Cardiac fibroblast (primary cell): ENCODE measurements at regions not wholly inside any gene's neighbourhood (a gene's known extent, or its start where the extent isn't known, plus 50 kb on each side); places are given as distances from the start of the nearest gene placed in this dataset.

Source experiments
- DNase-seq, 2 donors: peaks; one replicate each; pipeline versions ENCODE4 v3.0.0 to v3.0.0-alpha.2; 2010; ENCODE audit warnings: low read depth in 2 of 2
- H3K4me3 ChIP-seq, 2 donors: replicated peaks in 1 of 2; 1 replicate in 1 of 2; 2 replicates in 1 of 2; pipeline ENCODE4 v1.5.1; 2011; ENCODE audit warnings: low read depth in 2 of 2, low read length in 2 of 2, mild to moderate bottlenecking in 2 of 2, moderate library complexity in 1 of 2
- CTCF ChIP-seq: IDR thresholded peaks from one replicate; pipeline ENCODE4 v1.5.1; 2011; ENCODE audit warnings: low read depth, mild to moderate bottlenecking, low read length, inconsistent platforms

DNA sequence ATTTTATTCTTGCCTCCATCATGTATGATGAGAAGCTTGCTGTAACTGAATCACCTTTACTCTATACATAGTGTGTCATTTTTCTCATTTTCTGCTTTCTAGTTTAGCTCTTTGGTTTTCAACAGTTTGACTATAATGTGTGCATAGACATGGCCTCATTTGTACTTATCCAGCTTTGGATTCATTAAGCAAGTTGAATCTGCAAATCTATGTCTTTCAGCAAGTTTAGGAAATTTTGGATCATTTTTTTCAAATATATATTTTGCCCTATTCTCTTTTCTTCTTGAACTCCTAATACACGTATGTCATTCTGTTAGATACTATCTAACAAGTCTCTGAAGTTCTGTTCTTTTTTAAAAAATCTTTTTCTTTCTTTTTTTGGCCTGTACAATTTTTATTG is 57.8 kb downstream of the PRLHR start:
- no peak overlapping the region for H3K4me3 ChIP-seq
- DNase-seq: no peak
- no peak for TF ChIP-seq CTCF

DNA sequence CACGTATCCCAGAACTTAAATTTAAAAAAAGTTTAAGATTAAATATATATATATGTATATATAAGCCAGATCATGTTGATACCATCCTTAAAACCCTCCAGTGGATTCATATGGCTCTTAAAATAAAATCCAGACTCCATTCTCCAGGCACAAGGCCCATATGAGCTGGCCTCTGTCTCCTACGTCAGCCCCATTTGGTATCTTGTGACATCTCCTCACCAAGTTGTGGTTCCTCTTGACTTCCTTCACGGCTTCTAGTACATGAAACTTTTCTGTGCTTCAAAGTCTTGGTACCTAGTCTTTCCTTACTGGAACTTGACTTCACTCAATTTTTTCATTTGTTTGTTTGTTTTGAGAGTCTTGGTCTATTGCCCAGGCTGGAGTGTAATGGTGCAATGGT is 61.3 kb downstream of the PRLHR start:
- TF ChIP-seq CTCF: no peak
- H3K4me3 ChIP-seq: no peak overlapping the region
- DNase-seq: no peak

- DNase-seq: no peak
- H3K4me3 ChIP-seq: no peak overlapping the region
- no peak for TF ChIP-seq CTCF
Observed at GRCh38 chr10:118531105-118531852, 64.2 kb downstream of the PRLHR start.

DNA sequence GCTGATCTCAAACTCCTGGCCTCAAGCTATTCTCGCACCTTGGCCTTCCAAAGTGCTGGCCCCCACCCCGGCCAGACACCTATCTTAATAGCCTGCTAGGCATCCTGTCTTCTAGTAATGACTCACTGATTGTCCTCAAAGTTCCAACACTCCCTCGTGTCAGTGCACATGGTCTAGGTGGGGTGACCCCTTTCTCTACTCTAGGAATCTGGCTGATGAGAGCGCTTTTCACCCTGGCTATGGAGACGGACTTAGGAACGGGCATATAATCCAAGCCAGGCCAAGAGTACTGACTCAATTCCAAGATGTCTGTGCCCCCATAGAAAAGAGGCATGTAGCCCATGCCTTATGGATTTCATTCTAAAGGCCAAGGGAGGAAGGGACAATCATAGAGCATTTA is 67.0 kb downstream of the PRLHR start:
- TF ChIP-seq CTCF: no peak
- H3K4me3 ChIP-seq: no peak overlapping the region
- no peak for DNase-seq

DNA sequence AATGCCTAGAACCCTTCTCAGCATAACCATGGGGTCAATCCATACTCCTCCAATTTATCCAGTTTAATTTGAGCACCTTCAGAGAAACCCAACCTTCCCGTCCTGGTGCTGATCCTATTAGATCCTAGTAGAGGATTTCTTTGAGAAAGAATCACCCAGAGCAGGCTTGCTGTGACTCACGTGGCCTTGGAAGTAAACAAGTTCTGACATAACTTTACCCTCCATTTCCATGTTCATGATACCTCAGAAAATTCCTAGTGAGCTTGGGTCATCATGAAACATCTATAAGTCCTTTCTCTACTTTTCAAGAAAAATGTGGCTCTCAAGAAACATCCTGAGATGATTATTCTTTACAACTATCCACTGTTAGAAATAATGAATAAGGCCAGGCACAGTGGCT is 71.7 kb downstream of the PRLHR start:
- no peak for TF ChIP-seq CTCF
- peak in 1 of 2 donors; percentile 11 for DNase-seq
- H3K4me3 ChIP-seq: no peak overlapping the region

DNA sequence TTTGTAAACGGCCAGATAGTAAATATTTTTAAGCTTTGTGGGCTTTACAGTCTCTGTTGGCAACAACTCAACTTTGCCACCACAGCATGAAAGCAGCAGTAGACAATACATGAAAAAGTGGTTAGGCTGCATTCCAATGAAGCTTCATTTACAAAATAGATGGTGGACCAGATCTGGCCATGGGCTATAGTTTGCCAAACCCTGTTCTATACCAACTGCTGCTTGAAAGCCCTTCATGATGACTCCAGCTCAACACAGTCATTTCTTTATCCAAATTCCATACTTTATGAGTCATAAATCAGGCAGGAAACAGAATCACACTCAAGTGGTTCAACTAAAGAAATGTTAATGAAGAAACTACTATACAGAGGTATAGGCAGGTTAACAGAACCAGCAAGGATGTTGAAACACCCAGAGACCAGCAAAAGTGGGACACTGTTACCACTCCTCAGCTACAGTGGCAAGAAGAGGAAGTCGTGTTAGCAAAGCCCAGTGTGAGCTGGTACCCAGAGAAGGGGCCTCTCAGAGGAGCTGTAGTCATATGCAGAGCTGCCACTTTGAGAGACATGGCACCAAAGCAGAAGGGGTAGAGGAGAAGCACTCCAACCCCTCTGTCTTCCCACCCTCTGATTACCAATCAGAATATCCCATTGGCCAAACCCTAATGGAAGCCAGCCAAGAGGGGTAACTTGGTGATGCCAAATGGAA is 72.5 kb downstream of the PRLHR start:
- H3K4me3 ChIP-seq: no peak overlapping the region
- peak; percentile 11 to 55 for DNase-seq
- no peak for TF ChIP-seq CTCF
